Gastroesophageal sphincter (tissue), 3 donors: ENCODE measurements at regions not wholly inside any gene's neighbourhood (a gene's known extent, or its start where the extent isn't known, plus 50 kb on each side); places are given as distances from the start of the nearest gene placed in this dataset.

Source experiments
- CTCF ChIP-seq, 4 experiments: fragments of 200-600 bp in 2 of 4; fragments of 450-650 bp in 2 of 4; sonication (generic) in 1 of 4; IDR thresholded peaks; one replicate each; pipeline ENCODE4 v1.5.1; 2017 to 2019; ENCODE audit warnings: antibody characterized with exemption in 4 of 4, mild to moderate bottlenecking in 2 of 4, moderate library complexity in 2 of 4
- EP300 ChIP-seq: sonication (generic); formaldehyde crosslinking; IDR thresholded peaks from one replicate; pipeline ENCODE4 v1.6.1; 2017; ENCODE audit warnings: antibody characterized with exemption, mild to moderate bottlenecking
- POLR2A ChIP-seq, 2 donors: fragments of 450-650 bp; IDR thresholded peaks; one replicate each; pipeline ENCODE4 v1.6.1; 2017; ENCODE audit warnings: antibody characterized with exemption in 2 of 2, mild to moderate bottlenecking in 2 of 2, moderate library complexity in 1 of 2
- POLR2AphosphoS5 ChIP-seq: sonication (generic); formaldehyde crosslinking; IDR thresholded peaks from one replicate; pipeline ENCODE4 v1.6.1; 2017; ENCODE audit warnings: antibody characterized with exemption

- TF ChIP-seq CTCF (IDR thresholded peaks at IDR 0.05) (no peak), EP300 (no peak), POLR2AphosphoS5 (no peak), POLR2A (IDR thresholded peaks at IDR 0.05) (no peak)
Observed at GRCh38 chr6:74757813-74758212, 448.0 kb downstream of the COL12A1 start.
